OCI-M1 (cell line): ENCODE measurements at regions not wholly inside any gene's neighbourhood (a gene's known extent, or its start where the extent isn't known, plus 50 kb on each side); places are given as distances from the start of the nearest gene placed in this dataset.
"Not testable (repeated sequence)": the region's sequence is repeated elsewhere in the genome, so short reads cannot be mapped to it uniquely, and the experiment has no call there.

Experiments
- DNase-seq: peaks from one replicate; lab custom pipeline; 2025; lab: John Stamatoyannopoulos, UW

GRCh38 chrX:109172091-109172602, 309.7 kb downstream of the GUCY2F start:
- no peak for DNase-seq

- peak; percentile 12 for DNase-seq
These were observed 326.7 kb downstream of the GUCY2F start for GRCh38 chrX:109155161-109155560.

GRCh38 chrX:109144173-109144572, 337.7 kb downstream of the GUCY2F start:
- DNase-seq = not testable (repeated sequence)

GRCh38 chrX:109140463-109140862, 341.4 kb downstream of the GUCY2F start:
- no peak for DNase-seq

GRCh38 chrX:109134777-109135176, 347.1 kb downstream of the GUCY2F start:
- no peak for DNase-seq

GRCh38 chrX:109125304-109125703, 356.6 kb downstream of the GUCY2F start:
- DNase-seq = no peak

- no peak for DNase-seq
These were observed 353.0 kb upstream of the IRS4 start for GRCh38 chrX:109089359-109089758.

GRCh38 chrX:109077788-109078187, 341.4 kb upstream of the IRS4 start:
- no peak for DNase-seq

- DNase-seq = not testable (repeated sequence)
These were observed 317.8 kb upstream of the IRS4 start for GRCh38 chrX:109054181-109054581.

- DNase-seq = no peak
These were observed 313.5 kb upstream of the IRS4 start for GRCh38 chrX:109049903-109050302.

GRCh38 chrX:109049416-109049815, 313.1 kb upstream of the IRS4 start:
- DNase-seq = no peak

- DNase-seq = no peak
These were observed 303.7 kb upstream of the IRS4 start for GRCh38 chrX:109040057-109040456.

- no peak for DNase-seq
These were observed 300.3 kb upstream of the IRS4 start for GRCh38 chrX:109036624-109037023.

- no peak for DNase-seq
These were observed 257.5 kb upstream of the IRS4 start for GRCh38 chrX:108993909-108994308.

- not testable (repeated sequence) for DNase-seq
These were observed 236.5 kb upstream of the IRS4 start for GRCh38 chrX:108972899-108973298.

GRCh38 chrX:108947205-108947604, 210.8 kb upstream of the IRS4 start:
- no peak for DNase-seq

GRCh38 chrX:108946531-108946930, 210.2 kb upstream of the IRS4 start:
- no peak for DNase-seq

- DNase-seq = no peak
These were observed 209.6 kb upstream of the IRS4 start for GRCh38 chrX:108945883-108946523.

- DNase-seq = no peak
These were observed 178.4 kb upstream of the IRS4 start for GRCh38 chrX:108914791-108915190.

GRCh38 chrX:108903831-108904230, 167.5 kb upstream of the IRS4 start:
- DNase-seq = not testable (repeated sequence)

- no peak for DNase-seq
These were observed 164.0 kb upstream of the IRS4 start for GRCh38 chrX:108900333-108900732.

GRCh38 chrX:108896349-108896748, 160.0 kb upstream of the IRS4 start:
- not testable (repeated sequence) for DNase-seq

GRCh38 chrX:108892501-108892900, 156.1 kb upstream of the IRS4 start:
- no peak for DNase-seq

- DNase-seq = no peak
These were observed 139.2 kb upstream of the IRS4 start for GRCh38 chrX:108875548-108875947.
